ENCODE measurements at regions not wholly inside any gene's neighbourhood (a gene's known extent, or its start where the extent isn't known, plus 50 kb on each side); places are given as distances from the start of the nearest gene placed in this dataset.

DNA sequence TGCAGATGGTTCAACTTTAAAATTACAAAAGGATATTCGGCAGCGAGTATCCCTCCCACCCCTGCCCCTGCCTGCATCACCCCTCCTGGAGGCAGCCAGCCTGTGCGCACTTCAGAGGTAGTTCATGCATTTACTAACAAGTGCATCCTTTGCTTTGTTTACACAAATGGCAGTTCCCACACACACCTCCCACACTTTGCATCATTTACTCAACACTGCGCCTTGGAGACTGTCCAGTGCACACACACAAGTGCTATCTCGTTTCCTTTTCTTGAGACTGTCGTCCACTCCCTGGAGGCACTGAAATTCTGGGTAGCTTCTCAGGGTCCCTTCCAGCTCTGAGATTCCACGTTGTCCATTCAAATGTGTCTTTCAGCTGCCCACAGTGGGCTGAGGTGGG lies 53.1 kb upstream of the VSX1 start:
- peak; percentile 81 for DNase-seq

DNA sequence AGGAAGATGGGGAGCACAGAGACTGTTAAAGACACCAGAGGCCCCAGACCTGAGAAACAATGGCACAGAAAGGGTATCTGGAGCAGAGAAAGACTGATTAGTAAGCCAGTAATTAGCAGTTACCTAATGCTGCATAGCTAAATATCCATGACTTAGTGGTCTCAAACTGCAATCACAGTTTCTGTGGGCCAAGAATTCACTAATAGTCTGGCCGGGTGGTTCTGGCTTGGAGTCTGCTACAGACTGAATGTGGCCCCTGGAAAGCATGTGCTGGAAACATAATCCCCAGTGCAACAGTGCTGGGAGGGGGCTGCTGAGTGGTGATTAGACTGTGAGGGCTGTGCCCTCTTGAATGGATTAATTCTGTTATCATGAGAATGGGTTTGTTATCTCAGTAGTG lies 54.1 kb upstream of the VSX1 start:
- no peak for DNase-seq

DNA sequence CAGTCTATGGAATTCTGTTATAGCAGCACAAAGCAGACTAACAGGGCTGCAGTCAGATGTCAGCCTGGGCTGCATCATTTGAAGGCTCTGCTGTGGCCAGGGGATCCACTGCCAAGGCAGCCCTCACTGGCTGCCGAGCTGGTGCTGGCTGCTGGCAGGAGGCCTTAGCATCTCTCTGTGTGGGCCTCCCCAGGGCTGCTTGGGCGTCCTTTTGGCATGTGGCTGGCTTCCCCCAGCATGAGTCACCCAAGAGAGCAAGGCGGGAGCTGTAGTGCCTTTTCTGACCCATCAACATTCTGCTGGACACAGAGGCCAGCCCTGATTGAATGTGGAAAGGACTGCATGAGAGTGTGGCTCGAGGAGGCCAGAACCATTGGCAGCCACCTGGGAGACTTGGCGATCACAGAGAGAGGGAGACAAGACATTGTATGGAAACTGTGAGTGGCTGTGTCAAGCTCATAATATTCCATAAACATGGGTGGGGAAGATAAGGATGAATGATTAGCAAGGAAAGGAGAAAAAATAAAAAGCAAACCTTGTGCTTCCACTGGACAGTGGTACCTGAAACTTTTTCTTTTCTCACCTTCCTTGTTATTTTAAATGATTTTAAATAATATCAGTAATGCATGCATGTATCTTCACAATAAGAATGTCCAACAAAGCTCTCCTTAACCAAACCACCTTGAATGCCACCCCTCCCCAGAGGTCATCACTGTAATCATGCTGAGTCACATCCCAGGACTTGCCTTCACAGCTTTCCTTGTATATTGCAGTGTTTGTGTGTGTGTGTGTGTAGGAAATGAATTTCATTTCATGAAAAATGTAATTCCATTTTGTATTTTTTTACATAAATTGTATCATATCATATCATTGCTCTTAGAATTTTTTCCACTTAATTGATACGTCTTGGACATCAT lies 55.0 kb upstream of the VSX1 start:
- DNase-seq: no peak

DNA sequence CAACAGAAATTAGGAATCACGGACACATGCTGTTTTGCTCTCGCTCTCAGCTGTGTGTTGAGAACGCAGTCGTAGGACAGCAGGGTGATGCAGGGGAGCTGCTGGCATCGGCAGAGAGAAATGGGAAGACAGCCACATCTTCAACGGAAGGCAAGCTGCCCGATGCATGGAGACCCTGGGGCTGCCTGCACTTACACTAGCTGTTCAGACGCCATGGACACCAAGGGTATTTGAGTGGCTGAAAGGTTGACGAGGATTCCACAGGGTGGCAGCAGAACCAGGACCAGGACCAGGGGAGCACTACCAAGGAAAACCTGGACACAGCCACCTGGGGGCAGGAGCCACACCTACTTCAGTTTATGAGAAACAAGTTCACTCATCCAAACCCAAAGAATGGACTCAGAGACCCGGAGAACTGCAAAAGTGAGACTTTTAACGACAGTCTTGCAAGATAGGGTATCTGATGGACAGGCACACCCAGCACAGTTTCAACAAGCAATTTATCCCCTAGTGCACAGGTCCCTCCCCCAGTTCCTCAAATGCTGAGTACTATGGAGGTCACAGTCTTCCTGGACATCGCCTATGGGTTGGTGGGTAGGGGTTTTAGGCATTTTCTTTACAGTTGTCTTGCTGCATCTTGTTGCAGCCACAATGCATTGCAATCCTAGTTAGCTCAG lies 56.3 kb upstream of the ENTPD6 start:
- DNase-seq: no peak

DNA sequence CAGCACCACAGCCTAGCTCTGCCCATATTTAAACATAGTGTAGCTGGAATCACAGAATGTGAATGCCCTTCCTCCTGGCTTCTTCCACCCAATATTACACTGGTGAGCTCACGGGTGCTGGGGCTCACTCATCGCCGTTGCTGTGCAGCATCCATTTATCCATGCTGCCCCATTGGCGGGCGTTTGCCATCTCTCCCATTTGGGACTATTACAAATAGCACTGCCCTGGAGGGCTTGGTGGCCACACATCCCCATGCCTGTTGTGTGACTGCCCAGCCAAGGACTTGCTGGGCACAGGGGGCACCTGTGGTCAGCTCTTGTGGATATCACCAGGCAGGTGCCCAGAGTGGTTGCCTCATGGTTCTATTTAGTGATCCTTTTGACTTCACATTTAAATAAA lies 54.5 kb upstream of the ENTPD6 start:
- no peak for DNase-seq

DNA sequence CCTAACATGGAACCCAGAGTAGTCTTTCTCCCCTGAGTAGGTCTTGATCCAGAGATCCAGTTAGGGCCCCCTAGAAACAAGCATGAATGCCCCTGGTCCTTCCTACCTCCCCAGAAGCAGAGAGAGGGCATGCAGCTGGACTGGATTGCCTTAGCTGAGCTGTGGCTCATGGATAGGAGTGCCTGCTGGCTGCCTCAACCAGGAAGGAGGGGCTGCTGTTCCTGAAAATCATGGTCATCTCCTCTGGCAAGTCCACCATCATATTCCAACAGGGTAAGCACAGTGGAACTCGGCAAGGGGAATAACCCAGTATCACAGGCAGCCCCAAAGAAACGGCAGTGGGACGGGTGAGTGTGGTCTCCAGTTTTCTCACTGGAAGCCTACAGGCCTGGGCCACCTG lies 53.1 kb upstream of the ENTPD6 start:
- no peak for DNase-seq

DNA sequence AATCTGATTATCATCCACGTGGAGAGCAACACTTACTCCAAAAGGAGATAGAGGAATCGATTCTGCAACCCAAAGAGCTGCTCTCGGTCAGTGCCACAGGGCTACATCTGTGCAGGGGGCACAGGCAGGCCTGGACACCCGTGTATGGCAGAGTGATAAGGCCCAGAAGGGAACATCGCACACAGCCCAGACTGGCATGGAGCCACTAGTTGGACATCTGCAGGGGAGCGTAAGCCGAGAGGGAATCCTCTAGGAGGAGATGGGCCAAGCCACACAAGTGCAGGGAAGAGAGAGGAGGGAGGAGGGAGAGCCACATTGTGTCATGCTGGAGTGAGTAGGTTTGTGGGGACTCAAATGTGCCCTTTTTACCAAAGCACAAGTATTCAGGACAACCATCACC lies 50.4 kb upstream of the ENTPD6 start:
- DNase-seq: no peak

Measured in NCI-H510A (cell line).